GM10266 (cell line): ENCODE measurements at regions not wholly inside any gene's neighbourhood (a gene's known extent, or its start where the extent isn't known, plus 50 kb on each side); places are given as distances from the start of the nearest gene placed in this dataset.
A peak's percentile ranks its signal among the peaks of the same experiment; 100 is the strongest.
"Not testable (repeated sequence)": the region's sequence is repeated elsewhere in the genome, so short reads cannot be mapped to it uniquely, and the experiment has no call there.

ENCODE experiments used
- DNase-seq: peaks from one replicate; pipeline ENCODE4 v3.0.0; 2012; ENCODE audit errors: extremely low spot score
- TF ChIP-seq, protein P1 (sequence below): IDR thresholded peaks from 2 replicates; pipeline ENCODE4 v1.5.1; 2012; ENCODE audit warnings: mild to moderate bottlenecking, low read depth; ENCODE audit not compliant: control insufficient read depth, insufficient read depth; ENCODE audit errors: missing control alignments

DNA sequence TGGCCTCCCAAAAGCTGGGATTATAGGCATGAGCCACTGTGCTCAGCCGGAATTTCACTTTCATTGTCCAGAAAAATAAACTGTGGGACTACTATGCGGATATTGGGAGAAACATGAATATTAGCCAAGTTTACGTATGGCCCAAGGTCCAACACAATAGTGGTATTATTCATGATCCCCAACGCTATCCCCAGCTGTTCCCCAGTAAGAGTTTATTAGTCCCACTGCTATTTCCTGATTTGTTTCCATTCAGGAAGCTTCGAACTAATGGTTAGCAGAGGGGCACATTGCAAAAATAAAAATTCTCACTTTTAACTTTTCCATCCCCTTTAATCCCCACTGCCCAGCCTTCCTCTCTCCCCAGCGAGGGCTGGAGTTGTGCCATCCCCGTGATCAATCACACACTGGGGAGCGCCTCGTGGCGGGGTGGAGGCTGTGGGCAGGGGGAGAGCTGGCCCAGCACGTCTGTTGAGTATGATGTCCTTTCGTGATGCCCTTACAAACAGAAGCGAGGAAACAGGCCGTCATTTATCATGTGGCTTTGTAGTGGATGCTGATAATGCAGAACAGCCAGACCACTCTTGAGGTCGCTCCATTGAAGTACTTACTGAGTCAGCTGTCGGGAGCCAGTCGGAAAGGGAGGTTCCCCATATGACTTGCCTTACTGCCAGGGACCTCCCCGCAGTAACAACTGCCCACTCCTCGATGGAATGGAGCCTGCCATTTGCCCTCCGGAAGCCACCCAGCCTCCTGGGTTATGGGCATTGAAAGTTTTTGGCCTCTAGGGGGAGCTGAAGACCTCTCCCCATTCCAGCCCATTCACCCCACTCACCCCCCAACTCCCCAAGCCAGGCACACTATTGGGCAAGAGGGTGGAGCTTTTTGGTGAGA is 117.0 kb downstream of the KDR start:
- DNase-seq: peak; percentile 24
- TF ChIP-seq, protein P1, sequence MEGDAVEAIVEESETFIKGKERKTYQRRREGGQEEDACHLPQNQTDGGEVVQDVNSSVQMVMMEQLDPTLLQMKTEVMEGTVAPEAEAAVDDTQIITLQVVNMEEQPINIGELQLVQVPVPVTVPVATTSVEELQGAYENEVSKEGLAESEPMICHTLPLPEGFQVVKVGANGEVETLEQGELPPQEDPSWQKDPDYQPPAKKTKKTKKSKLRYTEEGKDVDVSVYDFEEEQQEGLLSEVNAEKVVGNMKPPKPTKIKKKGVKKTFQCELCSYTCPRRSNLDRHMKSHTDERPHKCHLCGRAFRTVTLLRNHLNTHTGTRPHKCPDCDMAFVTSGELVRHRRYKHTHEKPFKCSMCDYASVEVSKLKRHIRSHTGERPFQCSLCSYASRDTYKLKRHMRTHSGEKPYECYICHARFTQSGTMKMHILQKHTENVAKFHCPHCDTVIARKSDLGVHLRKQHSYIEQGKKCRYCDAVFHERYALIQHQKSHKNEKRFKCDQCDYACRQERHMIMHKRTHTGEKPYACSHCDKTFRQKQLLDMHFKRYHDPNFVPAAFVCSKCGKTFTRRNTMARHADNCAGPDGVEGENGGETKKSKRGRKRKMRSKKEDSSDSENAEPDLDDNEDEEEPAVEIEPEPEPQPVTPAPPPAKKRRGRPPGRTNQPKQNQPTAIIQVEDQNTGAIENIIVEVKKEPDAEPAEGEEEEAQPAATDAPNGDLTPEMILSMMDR: peak; percentile 26

DNA sequence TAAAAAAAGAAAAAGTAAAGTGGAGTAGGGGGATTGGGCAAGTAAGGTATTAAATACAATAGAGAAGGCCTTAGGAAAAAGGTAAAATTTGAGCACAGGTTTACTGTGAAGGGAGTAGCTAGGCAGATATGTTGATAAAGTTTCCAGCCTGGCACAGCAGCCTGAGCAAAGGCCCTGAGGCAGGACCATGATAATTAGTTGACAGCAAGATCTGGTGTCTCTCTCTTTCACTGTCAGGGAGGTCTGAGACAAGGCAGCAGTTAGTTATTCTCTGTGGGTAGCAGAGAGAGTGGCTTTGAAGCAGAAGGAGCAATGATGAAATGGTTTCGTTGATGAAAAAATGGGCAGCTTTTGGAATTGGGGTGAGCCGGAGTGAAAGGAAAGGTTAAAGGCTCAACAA is 119.5 kb downstream of the KDR start:
- TF ChIP-seq, protein P1: no peak
- DNase-seq: no peak

DNA sequence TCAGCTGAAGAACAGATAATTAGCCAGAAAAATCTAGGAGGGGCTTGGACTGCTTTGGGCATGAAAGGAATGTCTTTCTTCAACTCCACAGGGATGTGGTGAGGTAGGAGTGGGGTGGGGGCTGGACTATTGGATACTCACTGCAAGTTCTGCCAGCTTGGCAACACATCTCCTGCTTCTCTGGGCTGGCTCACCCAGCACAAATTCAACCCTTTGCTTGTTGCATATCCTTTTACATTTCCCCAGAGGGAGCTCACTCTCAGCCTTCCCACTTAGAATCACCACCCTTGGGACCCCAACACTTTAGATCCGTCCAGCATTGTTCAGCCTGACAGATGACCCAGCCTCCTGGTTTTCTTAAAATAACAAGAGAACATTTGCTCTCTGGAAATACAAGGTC is 120.6 kb downstream of the KDR start:
- TF ChIP-seq, protein P1: no peak
- DNase-seq: no peak

DNA sequence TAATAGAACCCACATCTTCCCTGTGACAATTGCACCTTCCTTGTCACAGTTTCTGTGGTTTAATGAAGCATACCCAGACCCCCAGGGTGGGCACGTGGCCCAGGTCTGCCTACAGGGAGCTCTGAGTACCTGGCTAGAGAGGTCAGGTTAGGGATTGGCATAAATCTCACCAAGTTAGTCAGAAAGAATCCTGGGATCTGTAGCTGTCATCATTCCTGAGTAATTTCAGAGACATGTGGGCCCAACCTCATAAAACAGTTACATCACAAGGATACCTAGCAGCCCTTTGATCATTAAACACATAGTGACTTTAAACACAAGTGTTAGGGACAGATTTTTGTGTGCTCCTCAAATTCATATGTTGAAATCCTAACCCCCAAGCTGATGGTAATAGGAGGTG is 123.0 kb downstream of the KDR start:
- no peak for DNase-seq
- TF ChIP-seq, protein P1: no peak

DNA sequence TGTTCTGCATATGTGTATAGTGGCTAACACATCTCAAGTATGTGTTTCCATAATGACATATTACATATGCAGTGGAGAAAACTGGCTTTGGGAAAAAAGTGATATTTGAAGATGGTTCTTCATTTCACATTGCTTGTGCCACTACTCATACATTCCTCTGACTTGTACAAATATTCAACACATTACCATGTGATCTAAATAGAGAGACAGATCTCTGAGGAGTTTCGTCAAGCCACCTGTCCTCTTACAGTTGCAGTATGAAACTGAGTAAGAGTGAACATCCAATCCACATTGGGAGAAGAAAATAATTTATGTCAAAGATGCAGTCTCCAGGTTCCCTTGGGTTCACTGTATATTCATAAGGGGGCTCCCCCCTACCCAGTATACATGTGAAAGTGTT is 123.9 kb downstream of the KDR start:
- no peak for DNase-seq
- TF ChIP-seq, protein P1: no peak

DNA sequence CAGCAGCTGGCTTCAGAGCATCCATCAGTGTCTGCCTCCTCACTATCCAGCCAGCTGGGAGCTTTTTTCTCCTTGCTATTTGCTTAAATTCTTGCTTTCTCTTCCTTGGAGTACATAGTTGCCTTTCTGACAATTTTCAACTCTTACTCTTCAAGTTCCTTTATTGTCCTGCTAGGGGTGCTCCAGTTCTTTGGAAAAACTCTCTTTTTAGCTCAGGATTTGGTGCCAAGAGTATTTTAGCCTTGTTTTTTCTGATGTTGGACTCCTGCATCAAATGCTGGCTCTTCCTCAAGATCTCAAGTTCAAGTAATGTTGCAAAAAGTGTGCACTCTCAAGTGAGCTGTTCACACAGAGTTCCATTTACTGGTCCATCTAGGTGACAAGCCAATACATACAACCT is 126.4 kb downstream of the KDR start:
- DNase-seq: no peak
- TF ChIP-seq, protein P1: no peak

DNA sequence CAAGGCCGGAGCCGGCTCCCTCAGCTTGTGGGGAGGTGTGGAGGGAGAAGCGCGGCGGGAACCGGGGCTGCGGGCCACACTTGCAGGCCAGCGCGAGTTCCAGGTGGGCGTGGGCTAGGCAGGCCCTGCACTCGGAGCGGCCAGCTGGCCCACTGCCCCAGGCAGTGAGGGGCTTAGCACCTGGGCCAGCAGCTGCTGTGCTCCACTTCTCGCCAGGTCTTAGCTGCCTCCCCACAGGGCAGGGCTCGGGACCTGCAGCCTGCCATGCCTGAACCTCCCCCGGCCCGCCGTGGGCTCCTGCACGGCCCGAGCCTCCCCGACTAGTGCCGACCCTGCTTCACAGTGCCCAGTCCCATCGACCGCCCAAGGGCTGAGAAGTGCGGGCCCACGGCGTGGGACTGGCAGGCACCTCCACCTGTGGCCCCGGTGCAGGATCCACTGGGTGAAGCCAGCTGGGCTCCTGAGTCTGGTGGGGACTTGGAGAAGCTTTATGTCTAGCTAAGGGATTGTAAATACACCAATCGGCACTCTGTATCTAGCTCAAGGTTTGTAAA is 131.8 kb downstream of the KDR start:
- not testable (repeated sequence) for DNase-seq
